Activated CD4-positive, CD25-positive, alpha-beta regulatory T cell treated with anti-CD3 and anti-CD28 coated beads, Interleukin-2, amount 50 U/mL, for 24 hours (primary cell): ENCODE measurements at regions not wholly inside any gene's neighbourhood (a gene's known extent, or its start where the extent isn't known, plus 50 kb on each side); places are given as distances from the start of the nearest gene placed in this dataset.

Experiments used
- ATAC-seq, 2 donors: fragments of 150-1000 bp; cut with Tn5 transposase; one replicate each; pipeline ENCODE4 v1.10.0; 2021; ENCODE audit warnings: mild to moderate bottlenecking in 1 of 2, moderate library complexity in 1 of 2

DNA sequence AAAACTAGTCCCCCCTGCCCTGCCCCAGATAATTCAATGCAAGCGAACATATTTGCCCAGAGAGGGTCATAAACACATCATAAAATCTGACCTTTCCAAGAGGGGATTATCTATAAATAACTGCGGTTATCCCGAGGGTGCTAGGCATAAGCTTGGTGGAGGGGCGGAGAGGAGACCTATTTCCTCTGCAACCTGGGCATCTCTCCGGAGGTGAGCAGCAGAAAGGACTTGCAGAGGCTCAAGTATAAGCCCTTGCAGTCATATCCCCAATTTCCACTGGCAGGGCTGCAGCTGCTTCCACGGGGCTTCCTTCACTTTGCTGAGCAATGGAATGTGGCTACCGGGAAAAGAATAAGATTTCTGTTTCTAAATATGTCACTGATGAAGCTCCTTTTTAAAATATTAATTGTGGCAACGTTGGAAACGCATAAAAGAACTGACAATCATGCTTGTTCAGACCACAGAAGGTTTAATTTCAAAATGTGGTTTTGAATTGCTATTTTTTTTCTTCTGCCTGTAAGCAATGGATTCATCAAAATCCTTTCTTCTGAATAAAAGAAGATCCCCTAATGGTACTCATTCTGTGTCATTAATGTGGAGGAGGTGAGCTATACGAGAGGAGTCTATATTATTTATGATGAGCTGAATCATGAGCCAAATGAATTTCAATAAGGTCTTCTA is 268.9 kb upstream of the ATP2B1 start:
- no peak for ATAC-seq

GRCh38 chr12:89976866-89977265 is 268.2 kb upstream of the ATP2B1 start:
- ATAC-seq, result no peak

- ATAC-seq, result no peak
Observed at GRCh38 chr12:89975574-89975973, 266.9 kb upstream of the ATP2B1 start.

DNA sequence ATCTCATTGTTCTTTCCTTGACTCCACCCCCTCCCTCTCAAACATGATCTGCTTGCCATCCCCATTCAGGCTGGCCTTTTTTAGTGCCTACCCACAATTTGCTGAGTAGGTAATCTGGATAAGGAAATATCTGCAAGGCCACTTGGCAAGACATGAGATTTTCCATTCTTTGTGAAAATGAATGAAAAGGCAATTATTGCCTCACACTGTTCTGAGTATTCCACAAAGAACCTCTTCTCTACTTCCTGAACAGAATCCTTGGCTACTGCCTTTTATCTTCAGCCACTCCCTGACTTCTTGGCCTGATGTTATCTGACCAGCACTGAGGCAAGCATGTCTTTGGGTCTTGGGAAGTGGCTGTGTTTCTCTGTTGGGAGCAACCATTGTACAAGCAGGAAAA is 263.2 kb upstream of the ATP2B1 start:
- no peak for ATAC-seq

GRCh38 chr12:89970722-89971121 is 262.1 kb upstream of the ATP2B1 start:
- ATAC-seq, result no peak

DNA sequence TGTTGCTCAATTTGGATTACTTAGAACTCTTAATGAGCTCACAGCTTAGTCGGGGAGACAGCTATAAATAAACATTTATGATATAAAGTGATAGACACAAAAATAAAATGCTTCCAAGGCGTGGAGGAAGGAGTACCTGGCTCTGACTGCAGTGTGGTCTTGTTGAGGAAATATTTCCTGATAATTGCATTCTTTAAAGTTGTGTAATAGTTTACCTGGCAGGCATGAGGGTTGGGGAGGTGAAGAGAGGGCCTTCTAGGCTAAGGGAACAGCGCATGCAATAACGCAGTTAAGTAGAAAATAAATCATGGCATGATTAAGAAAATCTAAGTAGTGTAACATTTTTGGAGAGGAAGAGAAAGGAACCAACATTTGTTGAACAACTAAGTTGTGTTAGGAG is 260.5 kb upstream of the ATP2B1 start:
- no peak for ATAC-seq

GRCh38 chr12:89968151-89968700 is 259.6 kb upstream of the ATP2B1 start:
- no peak for ATAC-seq

DNA sequence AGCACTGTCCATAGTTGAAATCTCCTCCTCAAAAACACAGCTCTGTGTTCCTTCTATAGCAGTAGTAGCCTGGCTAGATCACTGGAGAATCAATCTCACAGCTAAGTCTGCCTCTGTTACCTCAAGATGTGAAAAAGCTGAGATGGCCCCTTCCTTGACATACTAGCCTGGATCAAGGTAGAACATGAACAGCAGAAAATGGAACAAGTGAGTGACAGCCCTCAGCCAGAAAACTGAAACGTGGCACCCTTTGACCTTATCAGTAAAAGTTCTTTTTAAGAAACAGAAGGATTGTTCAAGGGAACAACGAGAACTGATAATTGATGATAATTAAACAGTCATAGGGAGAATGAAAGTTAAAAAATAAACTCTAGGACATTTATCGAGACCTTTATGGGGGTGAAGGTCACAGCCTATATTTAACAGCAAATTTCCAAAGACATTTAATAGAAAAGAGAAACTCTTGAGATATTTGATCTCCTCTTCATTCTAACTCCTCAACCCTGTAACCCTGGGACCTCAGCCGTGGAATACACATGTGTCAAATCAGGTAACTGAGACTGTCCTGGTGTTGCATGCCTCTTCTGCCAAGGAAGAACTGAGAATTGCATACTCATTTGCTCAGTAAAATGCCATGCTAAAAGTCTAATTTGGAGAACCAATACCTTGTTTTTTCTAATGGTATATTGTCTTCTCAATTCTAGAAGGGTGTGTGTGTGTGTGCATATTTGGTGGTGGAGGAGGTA is 258.0 kb upstream of the ATP2B1 start:
- ATAC-seq, result no peak

- no peak for ATAC-seq
Observed at GRCh38 chr12:89965993-89966392, 257.4 kb upstream of the ATP2B1 start.

DNA sequence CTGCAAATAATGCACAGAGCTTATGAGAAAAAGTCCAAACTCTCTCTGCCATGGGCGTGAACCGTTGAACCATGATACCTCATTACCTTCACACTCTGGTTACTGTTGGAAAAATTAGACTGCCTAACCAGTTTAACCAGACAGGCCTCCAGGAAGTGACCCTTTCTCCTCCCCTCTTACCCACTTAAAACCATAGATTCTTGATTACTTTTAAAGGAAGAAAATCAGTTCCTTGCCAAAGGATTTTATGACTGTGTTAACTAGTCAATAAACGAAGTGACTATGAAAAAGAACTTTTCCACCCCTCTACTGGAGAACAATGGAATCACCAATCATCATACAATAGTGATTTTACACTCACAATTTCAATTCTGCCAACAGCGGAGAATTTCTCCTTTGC is 254.0 kb upstream of the ATP2B1 start:
- no peak for ATAC-seq

GRCh38 chr12:89960607-89961394 is 252.2 kb upstream of the ATP2B1 start:
- ATAC-seq, result peak; percentile 53 to 55

GRCh38 chr12:89960011-89960507 is 251.4 kb upstream of the ATP2B1 start:
- peak; percentile 92 to 93 for ATAC-seq

GRCh38 chr12:89959179-89959578 is 250.5 kb upstream of the ATP2B1 start:
- no peak for ATAC-seq

- no peak for ATAC-seq
Observed at GRCh38 chr12:89954259-89954658, 245.6 kb upstream of the ATP2B1 start.

DNA sequence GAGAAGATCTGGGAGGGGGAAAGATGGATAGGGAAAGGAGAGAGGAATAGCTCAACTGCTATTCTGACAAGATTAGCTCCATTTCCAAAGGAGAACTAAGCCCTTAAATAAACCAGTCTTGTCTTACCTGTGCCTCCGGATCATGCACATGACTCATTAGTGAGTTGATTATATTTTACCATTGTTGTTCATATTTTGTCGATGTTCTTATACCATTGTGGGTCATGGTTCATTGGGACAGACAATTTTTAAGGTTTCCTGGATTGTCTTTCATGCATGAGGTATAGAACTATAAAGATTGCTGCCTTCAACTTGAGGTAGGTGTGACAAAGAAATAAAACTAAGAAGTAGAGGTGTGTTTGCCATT is 243.0 kb upstream of the ATP2B1 start:
- no peak for ATAC-seq

DNA sequence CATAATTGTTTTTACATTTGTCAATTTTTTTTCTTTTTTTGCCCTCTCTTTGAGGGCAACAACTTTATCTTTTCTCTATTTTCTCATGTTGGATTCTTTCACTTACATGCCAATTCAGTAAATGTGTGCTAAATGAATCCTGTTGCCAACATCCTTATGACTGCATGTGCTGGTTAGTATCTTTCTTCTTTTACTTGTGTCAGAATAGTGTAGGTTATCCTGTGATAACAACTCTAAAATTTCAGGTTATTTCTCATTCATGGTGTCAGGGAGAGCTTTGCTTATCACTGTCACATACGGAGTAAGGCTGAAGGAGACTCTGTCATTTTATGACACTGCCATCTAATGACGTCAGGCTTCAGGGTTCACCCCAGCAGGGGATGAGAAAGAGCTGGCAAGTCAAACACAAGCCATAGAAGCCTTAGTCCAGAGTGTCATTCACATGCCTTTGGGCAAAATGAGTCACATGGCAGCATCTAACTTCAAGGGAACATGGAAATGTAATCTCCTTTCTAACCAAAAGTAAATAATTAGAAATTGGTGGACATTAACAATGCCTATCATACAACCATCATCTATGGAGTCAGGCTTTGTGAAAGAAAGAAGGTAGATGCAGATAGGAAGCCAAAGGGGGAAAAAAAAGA is 242.5 kb upstream of the ATP2B1 start:
- ATAC-seq, result peak; percentile 23 to 29

DNA sequence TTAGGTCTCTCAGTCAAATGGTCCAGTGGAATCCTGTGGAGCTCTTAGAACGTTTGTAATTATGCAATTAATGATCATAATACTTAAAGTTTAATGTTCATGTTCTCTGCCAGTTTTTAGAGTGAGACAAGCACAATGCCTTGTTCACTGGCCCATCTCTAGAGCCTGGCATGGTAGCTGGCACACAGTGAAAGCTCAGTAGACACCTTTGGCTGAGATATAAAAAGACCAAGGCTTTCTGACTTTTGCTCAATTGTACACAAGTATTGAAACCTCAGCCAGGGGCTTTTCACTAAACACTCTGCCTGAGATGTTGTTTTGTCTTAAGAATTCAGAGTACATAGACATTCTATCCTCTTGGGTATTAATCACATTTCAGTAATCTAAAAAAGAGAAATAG is 241.8 kb upstream of the ATP2B1 start:
- no peak for ATAC-seq

GRCh38 chr12:89949457-89950195 is 241.0 kb upstream of the ATP2B1 start:
- ATAC-seq, result peak; percentile 76 to 80

DNA sequence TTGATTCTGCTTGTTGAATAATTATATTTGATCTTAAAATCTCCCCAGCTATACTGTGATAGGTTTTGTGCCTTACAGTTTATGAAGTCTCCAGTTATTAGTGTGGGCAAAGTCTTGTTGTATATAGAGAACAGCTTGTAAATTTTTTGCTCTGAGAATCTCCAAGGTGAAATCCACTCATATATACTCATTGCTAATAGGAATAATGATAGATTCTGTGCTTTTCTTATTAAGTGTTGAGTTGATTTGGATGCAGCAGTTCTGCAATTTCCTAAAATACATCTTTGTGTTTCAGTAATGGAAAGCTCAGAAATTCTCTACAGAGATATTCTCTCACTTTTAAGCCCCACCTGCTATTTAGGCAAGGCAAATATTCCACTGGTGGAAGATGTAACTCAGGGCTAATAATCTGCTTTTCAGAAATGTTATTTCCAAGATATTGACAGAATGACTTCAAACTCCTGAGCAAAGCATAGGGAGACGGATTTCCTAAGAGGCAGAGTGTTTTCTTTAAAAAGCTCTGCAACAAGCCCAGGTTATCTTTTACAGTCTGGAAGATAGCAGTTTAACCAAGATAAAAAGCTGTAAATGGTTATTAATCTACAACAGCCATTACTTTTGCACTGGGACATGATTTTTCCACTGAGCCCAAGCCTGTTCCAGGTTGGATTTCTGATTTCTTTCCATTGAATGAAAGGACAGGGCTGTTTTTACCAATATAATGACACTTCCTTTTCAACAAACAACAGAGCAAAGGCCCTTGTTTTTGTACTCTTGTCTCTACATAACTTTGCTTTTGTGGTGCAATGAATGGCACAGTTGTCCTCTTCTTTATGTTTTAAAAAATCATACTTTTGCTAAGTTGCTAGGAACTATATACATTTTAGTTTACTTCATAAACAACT is 239.9 kb upstream of the ATP2B1 start:
- ATAC-seq, result no peak

GRCh38 chr12:89947437-89948270 is 239.0 kb upstream of the ATP2B1 start:
- ATAC-seq, result peak; percentile 47 to 50
